ENCODE measurements at regions not wholly inside any gene's neighbourhood (a gene's known extent, or its start where the extent isn't known, plus 50 kb on each side); places are given as distances from the start of the nearest gene placed in this dataset.

- Histone ChIP-seq H3K4me1 (replicated peaks in 1 of 4; ENCODE audit: control insufficient read depth in 3 of 4, insufficient read depth in 4 of 4, low read length in 3 of 4) (no peaks in the 10 kb centered on the region), H4K91ac (replicated peaks; ENCODE audit: insufficient read length, low read length) (no peak overlapping the region), H2AFZ (ENCODE audit: low read length) (no peak overlapping the region), H2BK120ac (replicated peaks; ENCODE audit: low read depth, low read length) (no peak overlapping the region), H2BK20ac (ENCODE audit: low read length) (no peak overlapping the region), H2BK12ac (ENCODE audit: low read depth, low read length) (no peak overlapping the region), H3K79me2 (ENCODE audit: control insufficient read depth in 1 of 2, insufficient read depth in 2 of 2, low read length in 2 of 2) (no peaks in the 10 kb centered on the region), H3K36me3 (ENCODE audit: control insufficient read depth in 2 of 4, insufficient read depth in 4 of 4, low read length in 3 of 4) (0 out of 8 replicates have a peak, but pooled peaks cover 0 to 3% (median 0%) of the 10 kb centered on the region in 4 experiments), H3K18ac (ENCODE audit: extremely low read depth, low read length) (no peak overlapping the region), H3K9ac (replicated peaks in 1 of 4; ENCODE audit: extremely low read depth in 1 of 4, low read depth in 3 of 4, low read length in 3 of 4) (no peak overlapping the region), H2BK15ac (ENCODE audit: low read length) (no peak overlapping the region), H2AK5ac (ENCODE audit: low read depth, low read length) (no peak overlapping the region), H3K23me2 (ENCODE audit: low read depth, low read length) (peaks cover 2% of the 10 kb centered on the region; the same call in 1 of the 2 replicates), H2BK5ac (ENCODE audit: low read depth, low read length) (no peak overlapping the region), H3K56ac (replicated peaks; ENCODE audit: insufficient read length, low read depth, low read length) (no peak overlapping the region), H4K20me1 (replicated peaks in 1 of 2; ENCODE audit: control insufficient read depth in 1 of 2, insufficient read depth in 2 of 2, low read length in 2 of 2) (no peaks in the 10 kb centered on the region), H3K23ac (ENCODE audit: insufficient read length) (no peak overlapping the region), H4K5ac (ENCODE audit: insufficient read length, low read depth, low read length) (no peak overlapping the region), H3K27ac (ENCODE audit: low read depth, low read length) (no peak overlapping the region), H3K4me2 (ENCODE audit: insufficient read depth in 1 of 2, low read depth in 2 of 2, low read length in 2 of 2) (no peak overlapping the region), H3K27me3 (replicated peaks in 1 of 4; ENCODE audit: control insufficient read depth in 3 of 4, extremely low read depth in 1 of 4, insufficient read depth in 3 of 4, low read length in 3 of 4) (no peaks in the 10 kb centered on the region), H3K9me3 (ENCODE audit: insufficient read depth in 2 of 2, low read depth in 1 of 2, low read length in 1 of 2) (peaks cover 6 to 14% of the 10 kb centered on the region in 2 experiments; a peak in 3 of 4 replicates), H3K4me3 (ENCODE audit: extremely low read depth in 1 of 4, insufficient read depth in 2 of 4, low read depth in 3 of 4, low read length in 4 of 4) (no peak overlapping the region), H3K79me1 (ENCODE audit: low read depth, low read length) (no peaks in the 10 kb centered on the region), H3K4ac (replicated peaks; ENCODE audit: insufficient read length, low read depth, low read length) (no peak overlapping the region), H4K8ac (ENCODE audit: extremely low read depth, insufficient read depth, low read length) (no peak overlapping the region), H3K14ac (ENCODE audit: insufficient read length) (no peak overlapping the region)
- 91% methylated on average over 1 of the region's 1 CpG; no CpG with 5 or more reads in 1 of the 2 experiments for WGBS, 2 experiments (ENCODE audit: extremely low coverage in 1 of 2, insufficient coverage in 1 of 2, insufficient read length in 1 of 2, insufficient replicate concordance in 2 of 2, low coverage in 1 of 2, low lambda C conversion rate in 2 of 2, missing lambda C conversion rate in 1 of 2)
- CTCF ChIA-PET (ENCODE audit: partially characterized antibody): no interaction called here
- POLR2A ChIA-PET (ENCODE audit: partially characterized antibody): no interaction called here
- FAIRE-seq: no peak
- no peak for DNase-seq (ENCODE audit: low read depth in 1 of 2, low spot score in 2 of 2)
- TF ChIP-seq PHF8 (conservative IDR thresholded peaks at IDR 0.05; ENCODE audit: low read depth, low read length) (no peak), E2F6 (IDR thresholded peaks at IDR 0.05) (no peak), MAX (IDR thresholded peaks at IDR 0.05) (no peak)
These were observed 430.9 kb downstream of the CHSY3 start for GRCh38 chr5:130335117-130335516.

All from H1 (cell line).